GM23338 (cell line): ENCODE measurements at regions not wholly inside any gene's neighbourhood (a gene's known extent, or its start where the extent isn't known, plus 50 kb on each side); places are given as distances from the start of the nearest gene placed in this dataset.

ENCODE experiments used
- ATAC-seq: fragments of 200-7000 bp; cut with Tn5 transposase; 3 replicates; pipeline ENCODE4 v1.9.1; 2020
- DNase-seq: peaks from one replicate; pipeline ENCODE4 v3.0.0-alpha.2; 2015; ENCODE audit warnings: low spot score
- H2AFZ ChIP-seq: fragments of 200-600 bp; sonication (generic); 2 replicates; pipeline ENCODE4 v1.8.0; 2016; ENCODE audit warnings: antibody characterized with exemption, mild to moderate bottlenecking, moderate library complexity
- H3F3A ChIP-seq: fragments of 200-600 bp; sonication (generic); replicated peaks from 2 replicates; pipeline ENCODE4 v1.8.0; 2017; ENCODE audit warnings: antibody characterized with exemption, mixed run types, low read depth
- H3K27ac ChIP-seq: fragments of 200-600 bp; sonication (generic); 2 replicates; pipeline ENCODE4 v1.6.1; 2016; ENCODE audit warnings: low read depth
- H3K27me3 ChIP-seq: fragments of 200-600 bp; sonication (generic); 2 replicates; pipeline ENCODE4 v1.8.0; 2016; ENCODE audit warnings: mild to moderate bottlenecking, mixed run types, moderate library complexity; ENCODE audit not compliant: insufficient read depth
- H3K36me3 ChIP-seq: fragments of 200-600 bp; sonication (generic); 2 replicates; pipeline ENCODE4 v1.8.0; 2016; ENCODE audit warnings: mild to moderate bottlenecking; ENCODE audit not compliant: insufficient read depth
- H3K4me1 ChIP-seq: fragments of 200-600 bp; sonication (generic); 2 replicates; pipeline ENCODE4 v1.8.0; 2016; ENCODE audit warnings: mild to moderate bottlenecking, moderate library complexity; ENCODE audit not compliant: insufficient read depth
- H3K4me2 ChIP-seq: fragments of 200-600 bp; sonication (generic); 2 replicates; pipeline ENCODE4 v1.7.1; 2017; ENCODE audit warnings: mixed run types
- H3K4me3 ChIP-seq: fragments of 200-600 bp; sonication (generic); 2 replicates; pipeline ENCODE4 v1.6.1; 2016; ENCODE audit warnings: mixed run types
- H3K79me2 ChIP-seq: fragments of 200-600 bp; sonication (generic); replicated peaks from 2 replicates; pipeline ENCODE4 v1.8.0; 2017; ENCODE audit warnings: mild to moderate bottlenecking; ENCODE audit not compliant: insufficient read depth
- H3K9me2 ChIP-seq: fragments of 200-600 bp; sonication (generic); 2 replicates; pipeline ENCODE4 v1.8.0; 2017; ENCODE audit not compliant: insufficient read depth
- H4K20me1 ChIP-seq: fragments of 200-600 bp; sonication (generic); replicated peaks from 2 replicates; pipeline ENCODE4 v1.8.0; 2017; ENCODE audit warnings: mild to moderate bottlenecking; ENCODE audit not compliant: insufficient read depth
- H3K27ac Mint-ChIP-seq: 2 replicates; pipeline ENCODE4 v1.8.0; 2020; ENCODE audit warnings: inconsistent platforms, mild to moderate bottlenecking, moderate library complexity, mixed read lengths
- H3K27me3 Mint-ChIP-seq: 3 replicates; pipeline ENCODE4 v1.8.0; 2022; ENCODE audit warnings: low read depth, mild to moderate bottlenecking, moderate library complexity, mixed read lengths, inconsistent platforms; ENCODE audit not compliant: insufficient read depth, poor library complexity
- H3K36me3 Mint-ChIP-seq: 3 replicates; pipeline ENCODE4 v1.8.0; 2021; ENCODE audit warnings: low read depth, mild to moderate bottlenecking, inconsistent platforms, moderate library complexity, mixed read lengths
- H3K4me1 Mint-ChIP-seq: 3 replicates; pipeline ENCODE4 v1.8.0; 2020; ENCODE audit warnings: mild to moderate bottlenecking, inconsistent platforms, mixed read lengths
- H3K4me3 Mint-ChIP-seq: 3 replicates; pipeline ENCODE4 v1.8.0; 2021; ENCODE audit warnings: moderate library complexity, mild to moderate bottlenecking, inconsistent platforms, mixed read lengths
- H3K9me3 Mint-ChIP-seq: 3 replicates; pipeline ENCODE4 v1.8.0; 2020; ENCODE audit warnings: moderate library complexity, mild to moderate bottlenecking, inconsistent platforms, mixed read lengths
- EZH2 ChIP-seq: fragments of 200-600 bp; sonication (generic); IDR thresholded peaks from one replicate; pipeline ENCODE4 v1.8.0; 2017; ENCODE audit warnings: antibody characterized with exemption, mild to moderate bottlenecking, low read depth; ENCODE audit not compliant: unreplicated experiment
- EZH2phosphoT487 ChIP-seq: fragments of 200-600 bp; sonication (generic); IDR thresholded peaks from one replicate; pipeline ENCODE4 v1.8.1; 2018; ENCODE audit warnings: antibody characterized with exemption; ENCODE audit not compliant: unreplicated experiment
- JUNB ChIP-seq: IDR thresholded peaks from one replicate; pipeline ENCODE4 v1.6.1; 2016; ENCODE audit warnings: antibody characterized with exemption; ENCODE audit not compliant: unreplicated experiment
- NANOG ChIP-seq: IDR thresholded peaks from 2 replicates; pipeline ENCODE4 v1.6.1; 2016; ENCODE audit warnings: antibody characterized with exemption, borderline replicate concordance
- STAT1 ChIP-seq: IDR thresholded peaks from one replicate; pipeline ENCODE4 v1.6.1; 2016; ENCODE audit warnings: antibody characterized with exemption; ENCODE audit not compliant: unreplicated experiment
- ZNF114 ChIP-seq: fragments of 250-450 bp; sonication (Bioruptor Pico); IDR thresholded peaks from 2 replicates; pipeline ENCODE4 v1.5.0; 2020; ENCODE audit warnings: mild to moderate bottlenecking, moderate library complexity
- ZNF331 ChIP-seq: fragments of 250-450 bp; sonication (Bioruptor Pico); IDR thresholded peaks from 2 replicates; pipeline ENCODE4 v1.5.0; 2020; ENCODE audit warnings: low read depth, mild to moderate bottlenecking, moderate library complexity
- TF ChIP-seq, protein P1 (sequence below), 2 experiments: fragments of 200-600 bp in 1 of 2; sonication (generic) in 1 of 2; conservative IDR thresholded peaks; 2 replicates each; pipeline versions ENCODE4 v1.5.1 to v1.6.1; 2016 to 2017; ENCODE audit warnings: antibody characterized with exemption in 2 of 2, low read depth in 2 of 2, mild to moderate bottlenecking in 2 of 2, moderate library complexity in 1 of 2
- TF ChIP-seq, protein P2 (sequence below): IDR thresholded peaks from one replicate; pipeline ENCODE4 v1.6.1; 2018; ENCODE audit warnings: antibody characterized with exemption; ENCODE audit not compliant: unreplicated experiment

DNA sequence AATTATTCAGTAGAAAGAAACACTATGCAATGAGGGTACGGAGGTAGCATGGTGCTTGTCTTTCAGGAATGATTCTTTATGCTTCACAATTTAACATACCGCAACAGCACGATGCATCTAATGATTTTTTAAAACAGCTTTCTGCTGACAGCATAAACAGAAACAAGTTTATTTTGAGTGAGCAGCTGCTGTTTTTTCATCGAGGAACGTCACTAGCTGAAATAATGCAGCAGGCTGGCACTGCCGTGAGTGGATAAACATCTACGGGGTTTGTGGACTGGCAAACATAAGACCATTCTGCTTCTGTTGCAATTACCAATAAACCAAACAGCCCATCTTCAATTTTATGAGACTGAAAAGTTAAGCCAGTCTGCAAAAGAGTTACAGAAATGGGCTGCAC is 871.8 kb downstream of the RPS29 start (continued):
- TF ChIP-seq NANOG, result no peak
- TF ChIP-seq, protein P1, sequence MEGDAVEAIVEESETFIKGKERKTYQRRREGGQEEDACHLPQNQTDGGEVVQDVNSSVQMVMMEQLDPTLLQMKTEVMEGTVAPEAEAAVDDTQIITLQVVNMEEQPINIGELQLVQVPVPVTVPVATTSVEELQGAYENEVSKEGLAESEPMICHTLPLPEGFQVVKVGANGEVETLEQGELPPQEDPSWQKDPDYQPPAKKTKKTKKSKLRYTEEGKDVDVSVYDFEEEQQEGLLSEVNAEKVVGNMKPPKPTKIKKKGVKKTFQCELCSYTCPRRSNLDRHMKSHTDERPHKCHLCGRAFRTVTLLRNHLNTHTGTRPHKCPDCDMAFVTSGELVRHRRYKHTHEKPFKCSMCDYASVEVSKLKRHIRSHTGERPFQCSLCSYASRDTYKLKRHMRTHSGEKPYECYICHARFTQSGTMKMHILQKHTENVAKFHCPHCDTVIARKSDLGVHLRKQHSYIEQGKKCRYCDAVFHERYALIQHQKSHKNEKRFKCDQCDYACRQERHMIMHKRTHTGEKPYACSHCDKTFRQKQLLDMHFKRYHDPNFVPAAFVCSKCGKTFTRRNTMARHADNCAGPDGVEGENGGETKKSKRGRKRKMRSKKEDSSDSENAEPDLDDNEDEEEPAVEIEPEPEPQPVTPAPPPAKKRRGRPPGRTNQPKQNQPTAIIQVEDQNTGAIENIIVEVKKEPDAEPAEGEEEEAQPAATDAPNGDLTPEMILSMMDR (conservative IDR thresholded peaks at IDR 0.05; ENCODE audit: low read depth in 2 of 2), result no peak
- no peak for TF ChIP-seq ZNF331
- no peak for TF ChIP-seq ZNF114 (CRISPR knock-in tag)
- no peak for TF ChIP-seq STAT1
- TF ChIP-seq, protein P2, sequence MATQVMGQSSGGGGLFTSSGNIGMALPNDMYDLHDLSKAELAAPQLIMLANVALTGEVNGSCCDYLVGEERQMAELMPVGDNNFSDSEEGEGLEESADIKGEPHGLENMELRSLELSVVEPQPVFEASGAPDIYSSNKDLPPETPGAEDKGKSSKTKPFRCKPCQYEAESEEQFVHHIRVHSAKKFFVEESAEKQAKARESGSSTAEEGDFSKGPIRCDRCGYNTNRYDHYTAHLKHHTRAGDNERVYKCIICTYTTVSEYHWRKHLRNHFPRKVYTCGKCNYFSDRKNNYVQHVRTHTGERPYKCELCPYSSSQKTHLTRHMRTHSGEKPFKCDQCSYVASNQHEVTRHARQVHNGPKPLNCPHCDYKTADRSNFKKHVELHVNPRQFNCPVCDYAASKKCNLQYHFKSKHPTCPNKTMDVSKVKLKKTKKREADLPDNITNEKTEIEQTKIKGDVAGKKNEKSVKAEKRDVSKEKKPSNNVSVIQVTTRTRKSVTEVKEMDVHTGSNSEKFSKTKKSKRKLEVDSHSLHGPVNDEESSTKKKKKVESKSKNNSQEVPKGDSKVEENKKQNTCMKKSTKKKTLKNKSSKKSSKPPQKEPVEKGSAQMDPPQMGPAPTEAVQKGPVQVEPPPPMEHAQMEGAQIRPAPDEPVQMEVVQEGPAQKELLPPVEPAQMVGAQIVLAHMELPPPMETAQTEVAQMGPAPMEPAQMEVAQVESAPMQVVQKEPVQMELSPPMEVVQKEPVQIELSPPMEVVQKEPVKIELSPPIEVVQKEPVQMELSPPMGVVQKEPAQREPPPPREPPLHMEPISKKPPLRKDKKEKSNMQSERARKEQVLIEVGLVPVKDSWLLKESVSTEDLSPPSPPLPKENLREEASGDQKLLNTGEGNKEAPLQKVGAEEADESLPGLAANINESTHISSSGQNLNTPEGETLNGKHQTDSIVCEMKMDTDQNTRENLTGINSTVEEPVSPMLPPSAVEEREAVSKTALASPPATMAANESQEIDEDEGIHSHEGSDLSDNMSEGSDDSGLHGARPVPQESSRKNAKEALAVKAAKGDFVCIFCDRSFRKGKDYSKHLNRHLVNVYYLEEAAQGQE, result no peak
- no peak for TF ChIP-seq EZH2phosphoT487

DNA sequence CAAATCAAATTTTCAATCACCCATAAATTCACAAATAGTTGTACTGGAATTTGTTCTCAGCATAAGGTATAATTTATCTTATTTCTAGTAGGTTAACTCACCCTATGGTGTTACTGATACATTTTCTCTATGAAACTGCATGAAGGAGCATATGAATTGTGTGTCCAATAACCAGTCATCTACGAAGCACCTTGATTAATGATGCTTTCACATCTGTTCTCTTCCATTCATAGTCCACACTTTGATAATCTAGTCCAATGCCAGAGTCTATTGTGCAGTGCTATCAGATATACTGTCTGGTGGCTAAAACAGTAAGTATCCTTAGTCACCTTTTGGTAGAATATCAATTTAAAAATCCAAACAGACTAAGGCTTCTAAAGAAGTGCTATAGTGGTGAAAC is 876.0 kb downstream of the RPS29 start:
- H3K4me3 Mint-ChIP-seq, result no peak overlapping the region
- H3K27me3 Mint-ChIP-seq, result peaks cover 2% of the 10 kb centered on the region
- H3K27ac Mint-ChIP-seq, result no peak overlapping the region
- Histone ChIP-seq H4K20me1 (no peaks in the 10 kb centered on the region), H3K79me2 (no peaks in the 10 kb centered on the region), H3K9me2 (no peaks in the 10 kb centered on the region), H3K4me3 (no peak overlapping the region), H3K4me2 (no peak overlapping the region), H2AFZ (no peak overlapping the region), H3K36me3 (no peaks in the 10 kb centered on the region), H3K4me1 (no peaks in the 10 kb centered on the region), H3K27ac (no peak overlapping the region), H3K27me3 (no peaks in the 10 kb centered on the region), H3F3A (no peaks in the 10 kb centered on the region)
- no peaks in the 10 kb centered on the region for H3K9me3 Mint-ChIP-seq
- H3K4me1 Mint-ChIP-seq, result peaks cover 6% of the 10 kb centered on the region; the same call in 1 of the 3 replicates
- H3K36me3 Mint-ChIP-seq, result no peaks in the 10 kb centered on the region
- DNase-seq, result no peak
- TF ChIP-seq JUNB, result no peak
- no peak for TF ChIP-seq EZH2phosphoT487
- no peak for TF ChIP-seq EZH2
- TF ChIP-seq, protein P1 (conservative IDR thresholded peaks at IDR 0.05; ENCODE audit: low read depth in 2 of 2), result no peak
- no peak for ATAC-seq
